ENCODE measurements at regions not wholly inside any gene's neighbourhood (a gene's known extent, or its start where the extent isn't known, plus 50 kb on each side); places are given as distances from the start of the nearest gene placed in this dataset.
"Not testable (repeated sequence)": the region's sequence is repeated elsewhere in the genome, so short reads cannot be mapped to it uniquely, and the experiment has no call there.

DNA sequence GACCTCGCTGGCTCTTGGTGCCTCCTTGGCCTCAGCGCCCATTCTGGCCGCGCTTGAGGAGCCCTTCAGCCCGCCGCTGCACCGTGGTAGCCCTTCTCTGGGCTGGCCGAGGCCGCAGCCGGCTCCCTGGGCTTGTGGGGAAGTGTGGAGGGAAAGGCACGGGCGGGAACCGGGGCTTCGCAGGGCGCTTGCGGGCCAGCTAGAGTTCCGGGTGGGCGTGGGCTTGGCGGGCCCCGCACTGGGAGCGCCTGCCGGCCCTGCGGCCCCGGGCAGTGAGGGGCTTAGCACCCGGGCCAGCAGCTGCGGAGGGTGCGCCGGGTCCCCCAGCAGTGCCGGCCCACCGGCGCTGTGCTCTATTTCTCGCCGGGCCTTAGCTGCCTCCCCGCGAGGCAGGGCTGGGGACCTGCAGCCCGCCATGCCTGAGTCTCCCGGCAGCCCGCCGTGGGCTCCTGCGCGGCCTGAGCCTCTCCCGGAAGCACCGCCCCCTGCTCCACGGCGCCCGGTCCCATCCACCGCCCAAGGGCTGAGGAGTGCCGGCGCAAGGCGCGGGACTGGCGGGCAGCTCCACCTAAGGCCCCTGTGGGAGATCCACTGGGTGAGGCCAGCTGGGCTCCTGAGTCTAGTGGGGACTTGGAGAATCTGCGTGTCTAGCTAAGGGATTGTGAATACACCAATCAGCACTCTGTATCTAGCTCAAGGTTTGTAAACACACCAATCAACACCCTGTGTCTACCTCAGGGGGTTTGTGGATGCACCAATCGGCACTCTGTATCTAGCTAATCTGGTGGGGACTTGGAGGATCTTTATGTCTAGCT, 141.1 kb downstream of the SLCO4C1 start:
- not testable (repeated sequence) for DNase-seq

DNA sequence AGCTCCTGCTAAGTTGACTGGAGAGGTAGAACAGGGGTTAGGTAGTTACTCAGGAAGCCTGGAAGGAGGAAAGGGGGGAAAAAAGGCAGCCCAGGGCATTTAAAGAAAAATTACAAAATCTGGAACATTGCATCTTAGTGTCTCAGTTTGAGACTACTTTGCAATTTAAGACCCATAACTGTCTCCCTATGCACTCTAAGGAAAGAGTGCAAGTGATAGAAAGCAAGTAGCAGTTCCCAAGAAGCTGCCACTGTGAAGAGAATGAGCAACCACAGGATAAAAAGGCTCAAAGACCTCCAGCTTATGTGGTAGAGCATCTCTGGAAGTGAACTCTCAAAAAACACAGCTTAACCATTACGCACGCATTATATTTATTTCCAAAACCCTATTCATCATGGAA, 141.8 kb downstream of the SLCO4C1 start:
- no peak for DNase-seq

DNA sequence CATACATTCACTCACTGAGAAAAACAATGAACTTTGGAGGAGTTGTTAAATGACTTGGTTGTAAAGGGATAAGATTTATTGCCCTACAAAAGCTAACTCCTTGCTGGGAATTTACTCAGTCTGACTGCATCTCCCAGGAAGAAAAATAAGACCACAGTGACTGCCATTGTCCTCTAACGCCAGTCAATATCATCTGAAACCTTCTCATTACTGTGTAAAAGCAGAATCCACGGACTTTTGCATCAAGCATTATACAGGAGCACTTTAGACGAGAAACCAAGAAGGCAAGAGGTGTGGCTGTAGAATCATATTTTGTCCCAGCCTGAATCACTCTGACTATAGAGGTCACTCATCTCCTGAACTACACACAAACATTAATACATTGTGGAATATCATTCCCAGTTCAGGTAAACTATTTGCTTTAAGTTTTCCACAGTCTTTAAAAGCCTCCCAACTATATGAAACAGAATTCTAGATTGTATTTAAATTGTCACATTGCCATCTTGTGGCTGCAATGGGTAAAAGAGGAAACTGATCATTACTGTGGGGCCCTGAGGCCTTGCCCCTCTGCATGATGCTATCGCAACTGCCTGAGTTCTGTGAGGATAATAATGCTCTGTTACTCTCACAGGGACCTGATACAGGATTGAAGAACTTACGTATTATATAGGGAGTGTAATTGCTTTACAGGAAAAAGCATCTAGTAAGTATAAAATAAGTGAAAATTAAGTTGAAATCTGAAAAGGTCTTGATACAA, 142.9 kb downstream of the SLCO4C1 start:
- no peak for DNase-seq

DNA sequence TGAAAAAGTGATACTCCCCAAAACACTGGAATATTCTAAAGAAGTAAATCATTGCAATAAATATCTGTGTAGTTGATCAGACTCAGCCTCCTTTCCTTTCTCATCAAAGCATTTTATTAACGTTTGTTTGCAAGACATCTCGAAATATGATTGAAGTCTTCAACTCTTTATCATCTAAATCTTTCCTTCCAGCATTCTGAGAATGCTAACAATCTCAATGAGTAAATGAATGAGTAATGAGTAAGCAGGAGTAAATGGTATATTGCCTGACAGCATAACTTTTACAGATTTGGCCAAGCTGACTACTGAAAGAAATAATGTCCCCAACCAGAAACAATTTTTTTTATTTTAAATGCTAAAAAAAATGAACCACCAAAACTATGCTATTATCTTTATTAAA, 157.1 kb downstream of the SLCO4C1 start:
- no peak for DNase-seq

DNA sequence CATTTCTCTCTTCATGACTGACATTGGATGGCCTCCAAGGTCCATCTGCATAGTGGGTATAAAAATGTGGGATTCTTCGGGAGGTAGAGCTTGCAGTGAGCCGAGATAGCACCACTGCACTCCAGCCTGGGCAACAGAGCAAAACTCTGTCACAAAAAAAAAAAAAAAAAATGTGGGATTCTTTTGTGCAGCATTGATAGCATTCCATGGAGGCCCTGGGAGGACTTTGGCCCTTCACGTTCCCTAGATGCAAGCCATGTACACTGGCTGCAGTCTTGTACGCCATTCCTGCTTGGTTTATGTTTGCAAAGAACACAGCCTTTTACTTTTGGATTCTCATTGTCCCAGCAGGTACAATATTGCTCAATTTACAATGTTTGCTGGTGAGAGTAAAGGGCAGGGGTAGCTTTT, 157.8 kb downstream of the SLCO4C1 start:
- no peak for DNase-seq

DNA sequence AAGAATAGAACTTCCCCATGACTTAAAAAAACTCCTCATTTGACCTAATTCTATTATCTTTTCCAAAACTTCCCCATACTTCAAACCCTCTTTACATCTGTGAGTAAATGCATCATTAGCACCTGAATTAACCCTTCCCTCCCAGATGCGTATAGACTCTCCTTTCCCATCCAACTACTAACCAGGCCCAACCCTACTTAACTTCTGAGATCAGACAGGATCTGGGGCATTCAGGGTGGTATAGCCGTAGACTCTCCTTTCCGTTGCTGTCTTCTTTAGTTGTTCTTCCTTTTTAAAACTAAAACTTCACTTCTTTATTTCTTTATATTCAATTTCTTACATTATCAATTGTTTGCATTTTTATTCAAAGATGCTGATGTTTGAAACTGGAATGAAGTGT, 165.2 kb downstream of the SLCO4C1 start:
- no peak for DNase-seq

DNA sequence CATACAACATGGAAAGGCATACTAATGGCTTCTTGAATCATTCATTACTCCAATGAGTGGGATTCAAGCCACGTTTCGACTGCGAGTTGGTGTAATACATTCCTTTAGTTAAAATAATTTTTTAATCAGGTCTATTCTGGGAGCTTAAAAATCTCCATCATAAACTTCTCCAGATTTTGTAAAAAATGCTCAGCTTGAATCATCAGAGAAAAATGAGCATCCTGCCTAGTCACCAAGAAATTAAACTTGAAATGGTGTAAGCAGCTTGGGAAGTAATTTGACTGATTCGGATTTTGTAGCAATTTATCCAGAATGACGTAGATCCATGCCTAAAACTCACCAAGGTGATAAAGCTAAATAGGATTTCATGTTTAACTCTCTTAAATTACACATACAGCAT, 165.7 kb downstream of the SLCO4C1 start:
- no peak for DNase-seq

DNA sequence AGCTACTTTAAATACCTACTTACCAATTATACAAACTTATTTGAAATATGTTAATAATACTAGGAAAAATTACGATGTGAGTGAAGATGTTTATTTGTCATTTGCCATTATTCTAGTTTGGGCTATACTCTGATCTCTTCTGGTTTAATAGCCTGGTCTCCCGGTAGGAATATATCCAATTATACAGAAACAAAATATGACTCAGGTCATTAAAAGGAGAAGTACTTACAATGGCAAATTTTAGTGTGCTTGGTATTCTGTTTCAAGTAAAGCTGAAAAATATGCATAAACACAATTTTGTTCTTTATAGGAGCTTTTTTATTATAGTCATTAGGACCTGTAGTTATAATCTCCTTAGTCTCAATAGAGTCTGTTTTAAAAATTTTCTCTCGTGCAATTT, 176.8 kb downstream of the SLCO4C1 start:
- DNase-seq: no peak

DNA sequence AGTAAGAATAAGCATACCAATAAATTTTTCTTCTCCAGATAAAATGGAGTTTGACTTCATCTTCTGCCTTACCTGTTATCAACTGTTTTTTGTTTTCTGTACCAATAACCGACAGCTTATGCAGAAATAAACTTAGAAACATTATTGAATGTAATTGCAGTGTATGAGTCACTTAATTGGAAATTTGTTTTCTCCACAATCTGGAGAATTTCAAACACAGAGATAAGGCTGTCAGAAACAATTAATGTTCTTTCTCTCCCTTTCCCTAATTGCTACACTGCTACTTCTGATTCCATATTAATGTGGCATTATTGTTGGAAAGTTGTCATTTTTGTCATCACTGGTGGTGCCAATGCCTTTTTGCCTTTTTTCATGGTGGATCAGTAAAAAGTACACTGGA, 180.3 kb downstream of the SLCO4C1 start:
- no peak for DNase-seq

DNA sequence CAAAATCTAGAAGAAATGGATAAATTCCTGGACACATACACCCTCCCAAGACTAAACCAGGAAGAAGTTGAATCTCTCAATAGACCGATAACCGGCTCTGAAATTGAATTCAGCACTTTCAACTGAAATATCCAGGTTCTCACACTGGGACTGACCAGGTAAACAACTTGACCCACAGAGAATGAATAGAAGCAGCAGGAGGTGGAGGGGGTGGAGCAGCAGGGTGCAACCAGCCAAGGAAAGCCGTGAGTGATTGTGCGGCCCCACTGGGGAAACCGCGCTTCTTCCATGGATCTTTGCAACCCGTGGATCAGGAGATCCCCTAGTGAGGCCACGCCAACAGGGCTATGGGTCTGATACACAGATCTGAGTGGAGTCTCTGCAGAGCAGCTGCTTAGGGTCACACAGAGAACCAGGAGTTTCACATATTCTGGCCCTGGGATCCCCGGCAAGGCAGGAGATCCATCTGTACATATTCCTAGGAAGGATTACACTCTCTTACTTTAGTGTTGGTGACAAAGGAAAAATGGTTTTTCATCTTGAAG, 181.5 kb downstream of the SLCO4C1 start:
- DNase-seq: no peak

DNA sequence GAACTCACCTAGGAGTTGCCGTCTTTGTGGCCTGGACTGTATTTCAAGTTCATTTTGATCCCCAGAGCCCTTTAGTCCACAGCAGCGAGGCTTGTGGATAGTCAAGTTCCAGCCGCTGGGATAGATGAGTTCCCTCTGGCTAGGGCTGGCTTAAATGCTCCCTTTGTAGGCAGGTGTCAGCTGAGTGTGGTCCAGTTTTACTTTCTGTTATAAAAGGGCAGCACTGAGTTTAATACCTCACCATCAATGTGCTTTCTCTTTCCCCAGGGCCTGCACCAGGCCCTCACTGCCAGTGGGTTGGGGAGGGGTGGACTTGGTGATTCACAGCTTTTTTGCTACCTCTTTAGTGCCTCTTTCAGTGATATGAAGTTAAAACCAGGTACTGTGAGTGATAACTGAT, 188.2 kb downstream of the SLCO4C1 start:
- DNase-seq: no peak

DNA sequence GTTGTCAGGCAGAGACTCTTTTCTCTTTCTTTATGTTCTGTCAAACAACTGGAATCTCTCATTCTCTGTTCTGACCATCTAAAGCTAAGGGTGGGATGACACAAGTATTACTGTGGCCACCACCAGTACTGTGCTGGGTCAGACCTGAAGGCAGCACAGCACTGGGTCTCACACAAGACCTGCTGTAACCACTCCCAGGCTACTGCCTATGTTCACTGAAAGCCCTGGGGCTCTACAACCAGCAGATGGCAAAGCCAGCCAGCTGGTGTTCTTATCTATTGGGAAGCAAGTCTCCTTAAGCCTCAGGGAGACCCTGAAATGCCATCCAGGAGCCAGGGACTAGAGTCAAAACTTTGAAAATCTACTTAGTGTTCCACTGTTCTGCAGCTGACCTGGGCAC, 189.5 kb downstream of the SLCO4C1 start:
- DNase-seq: no peak

DNA sequence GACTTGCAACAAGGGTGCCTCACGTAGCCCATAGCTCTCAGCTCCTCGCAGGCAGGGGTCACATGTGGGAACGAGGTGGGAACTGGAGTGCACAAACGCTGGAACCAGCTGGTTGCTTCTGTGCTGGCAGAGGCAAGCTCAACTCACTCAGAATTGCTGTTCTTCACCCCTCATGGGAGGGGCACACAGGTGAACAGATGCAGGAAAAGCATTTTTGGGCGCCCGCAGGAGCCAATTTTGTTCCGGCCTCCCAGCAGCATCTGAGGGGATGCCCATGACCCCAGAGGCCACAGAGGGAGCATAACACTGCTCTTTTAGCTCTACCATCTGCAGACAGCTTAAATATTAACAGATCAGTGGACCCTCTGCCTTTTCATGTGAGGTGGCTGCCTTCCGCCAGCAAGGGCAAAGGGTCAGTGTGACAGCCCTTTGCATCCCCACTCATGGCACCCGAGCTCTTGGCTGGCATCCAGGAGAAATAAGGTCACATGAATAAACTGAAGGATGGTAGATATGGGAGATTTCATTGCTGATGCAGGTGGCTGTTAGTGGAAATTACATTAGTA, 196.2 kb downstream of the SLCO4C1 start:
- no peak for DNase-seq

DNA sequence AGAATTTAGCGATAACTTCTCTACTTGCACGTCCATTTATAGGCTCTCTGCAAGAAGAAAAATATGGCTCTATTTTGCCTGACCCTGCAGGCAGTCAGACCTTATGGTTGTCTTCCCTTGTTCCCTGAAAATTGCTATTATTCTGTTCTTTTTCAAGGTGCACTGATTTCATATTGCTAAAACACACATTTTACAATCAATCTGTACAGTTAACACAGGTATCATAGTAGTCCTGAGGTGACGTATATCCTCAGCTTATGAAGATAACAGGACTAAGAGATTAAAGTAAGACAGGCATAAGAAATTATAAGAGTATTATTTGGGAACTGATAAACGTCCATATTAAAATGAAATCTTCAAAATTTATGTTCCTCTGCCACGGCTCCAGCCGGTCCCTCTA, 197.0 kb downstream of the SLCO4C1 start:
- not testable (repeated sequence) for DNase-seq

DNA sequence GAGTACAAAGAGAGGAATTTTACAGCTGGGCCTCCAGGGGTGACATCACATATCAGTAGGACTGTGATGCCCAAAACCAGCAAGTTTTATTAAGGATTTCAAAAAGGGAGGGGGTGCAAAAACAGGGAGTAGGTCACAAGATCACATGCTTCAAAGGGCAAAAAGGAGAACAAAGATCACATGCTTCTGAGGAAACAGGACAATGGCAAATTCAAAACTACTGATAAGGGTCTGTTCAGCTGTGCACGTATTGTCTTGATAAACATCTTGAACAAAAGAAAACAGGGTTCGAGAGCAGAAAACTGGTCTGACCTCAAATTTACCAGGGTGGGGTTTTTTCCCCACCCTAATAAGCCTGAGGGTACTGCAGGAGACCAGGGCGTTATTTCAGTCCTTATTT, 197.5 kb downstream of the SLCO4C1 start:
- DNase-seq: not testable (repeated sequence)

DNA sequence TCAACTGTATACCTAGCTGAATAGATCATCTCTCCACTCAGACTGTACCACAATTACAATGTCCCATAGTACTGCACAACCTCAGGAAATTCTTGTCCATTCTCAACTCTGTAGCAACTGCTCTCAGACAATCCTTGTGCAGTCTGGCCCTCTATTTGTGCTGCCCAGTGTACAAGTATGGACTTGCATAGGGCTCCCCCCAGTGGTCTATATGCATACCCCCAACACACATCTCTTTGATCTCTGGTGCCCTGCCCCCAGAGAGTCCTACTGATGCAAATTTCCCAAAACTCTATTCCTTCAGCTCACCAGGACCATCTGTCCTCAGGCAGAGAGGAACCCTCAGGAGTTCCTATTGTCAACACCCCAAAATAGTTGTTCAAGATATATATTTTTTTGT, 205.3 kb downstream of the SLCO4C1 start:
- no peak for DNase-seq

DNA sequence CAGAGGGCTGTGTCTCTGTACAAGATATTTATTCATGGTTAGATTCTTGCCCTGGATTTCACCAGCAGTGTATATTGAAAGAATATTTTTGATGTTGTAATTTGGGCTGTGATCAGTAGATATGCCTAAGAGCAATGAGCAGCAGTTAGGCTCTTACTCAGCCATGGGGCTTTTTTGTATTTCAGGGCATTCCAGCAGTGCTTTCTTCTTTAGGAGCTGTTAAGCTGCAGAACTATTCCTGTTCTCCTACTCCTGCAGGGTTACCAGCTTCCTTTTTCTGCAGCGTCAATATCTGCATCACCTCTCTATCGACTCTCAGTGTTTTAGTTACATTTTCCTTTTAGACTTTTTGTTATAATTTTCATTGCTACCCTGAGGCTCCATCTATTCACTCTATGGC, 206.2 kb downstream of the SLCO4C1 start:
- DNase-seq: no peak

DNA sequence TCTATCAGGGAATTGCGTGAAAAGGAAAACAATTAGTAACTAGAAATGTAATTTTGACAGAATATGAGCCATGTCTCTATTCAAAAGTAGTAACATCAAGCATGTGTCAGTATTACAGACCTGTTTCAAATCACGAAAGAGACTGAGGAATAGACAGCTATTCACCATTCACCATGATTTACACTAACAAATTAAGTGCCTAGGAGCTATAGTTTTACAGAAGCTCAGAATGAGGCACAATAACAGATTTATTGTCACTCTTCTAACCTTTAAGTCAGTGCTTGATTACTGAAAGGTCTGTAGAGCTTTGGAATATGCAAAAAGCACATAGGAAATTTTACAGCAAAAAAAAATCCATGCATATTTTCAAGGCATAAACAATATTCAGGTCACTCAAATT, 208.2 kb downstream of the SLCO4C1 start:
- no peak for DNase-seq

DNA sequence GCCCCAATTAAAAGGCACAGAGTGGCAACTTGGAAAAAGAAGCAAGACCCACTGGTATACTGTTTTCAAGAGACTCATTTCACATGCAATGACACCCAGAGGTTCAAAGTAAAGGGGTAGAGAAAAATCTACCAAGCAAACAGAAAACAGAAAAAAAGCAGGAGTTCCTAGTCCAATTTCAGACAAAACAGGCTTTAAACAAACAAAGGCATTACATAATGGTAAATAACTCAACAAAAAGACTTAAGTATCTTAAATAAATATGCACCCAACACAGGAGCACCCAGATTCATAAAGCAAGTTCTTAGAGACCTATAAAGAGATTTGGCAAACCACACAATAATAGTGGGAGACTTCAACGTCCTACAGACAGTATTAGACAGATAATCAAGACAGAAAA, 215.8 kb downstream of the SLCO4C1 start:
- no peak for DNase-seq

DNA sequence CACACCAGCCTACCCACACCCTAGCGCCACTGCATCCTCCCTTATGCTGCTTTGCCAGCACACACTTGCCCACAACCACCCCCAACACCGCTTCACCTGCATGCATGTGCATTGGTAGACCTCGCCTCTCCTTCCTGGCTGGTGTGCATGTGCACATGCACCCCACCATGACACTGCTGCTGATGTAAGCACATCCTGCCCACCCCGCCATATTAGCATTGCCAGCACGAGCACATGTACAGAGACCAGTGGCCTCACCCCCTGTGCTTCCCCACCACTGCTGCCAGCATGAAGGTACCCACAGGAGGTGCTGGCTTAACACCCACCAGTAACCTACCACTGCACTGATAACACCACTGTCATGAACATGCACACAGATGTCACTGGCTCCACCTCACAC, 218.2 kb downstream of the SLCO4C1 start:
- no peak for DNase-seq

DNA sequence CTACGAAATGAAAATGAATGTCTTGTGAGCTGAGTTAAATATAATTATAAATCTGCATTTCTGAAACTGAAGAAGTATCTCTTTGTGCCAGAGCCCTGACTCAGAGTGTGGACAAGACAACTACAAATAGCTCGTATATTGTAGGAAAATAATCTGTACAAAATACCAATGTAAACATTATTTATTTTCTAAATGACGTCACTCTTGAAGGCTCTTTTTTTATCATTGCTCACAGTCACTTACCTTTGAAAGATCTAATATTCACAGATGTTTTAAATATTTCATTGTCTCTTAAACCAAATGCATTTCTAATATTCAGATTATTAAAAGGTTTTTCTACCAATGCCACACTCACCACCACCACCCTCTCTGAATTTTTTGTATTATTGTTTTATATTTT, 226.1 kb downstream of the SLCO4C1 start:
- no peak for DNase-seq

DNA sequence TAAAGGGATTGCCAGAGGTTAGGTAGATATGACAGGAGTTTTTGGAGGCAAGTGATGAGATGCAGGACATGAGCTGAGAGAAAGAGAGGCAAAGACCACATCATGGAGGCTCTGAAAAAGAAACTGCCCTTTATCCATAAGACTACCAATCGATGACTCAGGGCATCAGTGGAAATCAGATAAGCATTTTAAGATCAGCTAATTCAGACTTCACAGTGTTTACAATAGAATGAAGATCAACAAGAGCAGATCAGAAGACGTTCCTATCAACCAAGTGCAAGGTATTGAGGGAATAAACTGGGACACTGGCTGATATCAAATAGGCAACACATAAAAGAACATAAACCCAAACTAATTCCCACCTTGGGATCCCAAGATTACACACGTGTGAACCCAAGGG, 227.2 kb downstream of the SLCO4C1 start:
- DNase-seq: no peak

DNA sequence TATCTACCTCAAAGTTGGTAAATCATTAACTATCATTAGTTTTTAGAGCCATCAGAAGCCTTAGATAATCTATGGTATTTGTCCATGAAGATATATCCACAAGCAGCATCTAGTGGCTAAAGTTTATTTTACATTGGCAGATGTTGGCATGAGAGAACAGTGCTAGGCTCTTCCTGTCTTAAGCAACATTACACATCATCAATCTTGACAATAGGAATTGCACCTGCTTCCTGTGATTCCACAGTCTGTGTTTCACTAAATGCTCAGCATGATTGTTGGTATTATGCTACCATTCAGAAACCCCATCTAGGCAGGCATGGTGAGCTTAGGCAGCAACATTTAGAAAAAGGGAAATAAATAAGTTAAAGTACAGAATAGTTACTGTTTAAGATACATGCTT, 246.6 kb downstream of the SLCO4C1 start:
- DNase-seq: no peak

DNA sequence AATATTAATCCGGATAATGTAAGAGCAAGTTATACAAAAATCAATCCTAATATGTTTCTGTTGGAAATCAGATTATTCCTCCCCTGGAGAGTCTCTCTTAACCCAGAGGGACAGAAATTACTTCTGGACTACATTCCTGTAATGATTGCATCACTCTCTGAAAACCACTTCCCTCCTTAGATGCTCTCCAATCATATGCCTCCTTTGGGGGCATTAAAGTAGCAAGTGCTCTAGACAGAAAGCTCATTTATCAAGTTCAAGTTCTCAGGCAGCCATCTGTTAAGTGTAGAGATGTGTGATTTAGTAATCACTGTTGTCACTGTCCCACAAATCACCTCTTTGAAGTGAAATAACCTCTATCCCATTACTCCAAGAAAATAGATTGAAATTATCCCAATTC, 247.1 kb downstream of the SLCO4C1 start:
- no peak for DNase-seq
